H1 (cell line): ENCODE measurements at regions not wholly inside any gene's neighbourhood (a gene's known extent, or its start where the extent isn't known, plus 50 kb on each side); places are given as distances from the start of the nearest gene placed in this dataset.

Experiments
- CTCF ChIA-PET: fragments of 300-600 bp; sonication (Branson Sonifier 250); formaldehyde crosslinking; loops from one replicate; lab custom pipeline; 2021; ENCODE audit not compliant: partially characterized antibody; lab: Charles Lee
- POLR2A ChIA-PET: fragments of 300-600 bp; sonication (Branson Sonifier 250); formaldehyde crosslinking; loops from one replicate; lab custom pipeline; 2021; ENCODE audit warnings: inconsistent platforms; ENCODE audit not compliant: partially characterized antibody; lab: Charles Lee
- DNase-seq, 2 experiments: peaks; one replicate each; pipeline versions ENCODE4 v3.0.0 to v3.0.0-alpha.2; 2010 to 2022; ENCODE audit warnings: low spot score in 2 of 2, low read depth in 1 of 2, mixed read lengths in 1 of 2
- FAIRE-seq: peaks from 2 replicates; lab custom pipeline; 2011; peaks lifted over from hg19 to GRCh38; lab: Jason Lieb, UNC
- H2AFZ ChIP-seq: 2 replicates; pipeline ENCODE4 v1.8.1; 2012; ENCODE audit warnings: low read length, inconsistent platforms
- H2AK5ac ChIP-seq: 2 replicates; pipeline ENCODE4 v1.6.1; 2013; ENCODE audit warnings: low read depth, low read length
- H2BK120ac ChIP-seq: replicated peaks from 2 replicates; pipeline ENCODE3; 2013; ENCODE audit warnings: low read depth, low read length, inconsistent platforms
- H2BK12ac ChIP-seq: 2 replicates; pipeline ENCODE4 v1.6.1; 2013; ENCODE audit warnings: low read depth, low read length
- H2BK15ac ChIP-seq: 2 replicates; pipeline ENCODE4 v1.6.1; 2013; ENCODE audit warnings: low read length
- H2BK20ac ChIP-seq: 2 replicates; pipeline ENCODE4 v1.6.1; 2013; ENCODE audit warnings: low read length
- H2BK5ac ChIP-seq: 2 replicates; pipeline ENCODE4 v1.6.1; 2013; ENCODE audit warnings: low read depth, low read length
- H3K14ac ChIP-seq: 2 replicates; pipeline ENCODE4 v1.6.1; 2013; ENCODE audit warnings: inconsistent platforms; ENCODE audit not compliant: insufficient read length
- H3K18ac ChIP-seq: 2 replicates; pipeline ENCODE4 v1.6.1; 2013; ENCODE audit warnings: low read length; ENCODE audit errors: extremely low read depth
- H3K23ac ChIP-seq: 2 replicates; pipeline ENCODE4 v1.6.1; 2013; ENCODE audit warnings: inconsistent platforms; ENCODE audit not compliant: insufficient read length
- H3K23me2 ChIP-seq: 2 replicates; pipeline ENCODE4 v1.6.1; 2013; ENCODE audit warnings: low read depth, low read length
- H3K27ac ChIP-seq: 2 replicates; pipeline ENCODE4 v1.6.1; 2011; ENCODE audit warnings: low read depth, low read length, inconsistent platforms
- H3K27me3 ChIP-seq, 4 experiments: replicated peaks in 1 of 4; 1 replicate in 1 of 4; 2 replicates in 3 of 4; pipeline versions ENCODE4 v1.6.1 to v1.8.1; 2011 to 2013; ENCODE audit warnings: low read length in 3 of 4, mild to moderate bottlenecking in 3 of 4, inconsistent platforms in 2 of 4, mixed read lengths in 2 of 4, moderate library complexity in 1 of 4; ENCODE audit not compliant: control insufficient read depth in 3 of 4, insufficient read depth in 3 of 4; ENCODE audit errors: extremely low read depth in 1 of 4
- H3K36me3 ChIP-seq, 4 experiments: 2 replicates each; pipeline versions ENCODE4 v1.6.1 to v1.8.1; 2011 to 2013; ENCODE audit warnings: mild to moderate bottlenecking in 4 of 4, low read length in 3 of 4, moderate library complexity in 2 of 4, control low read depth in 1 of 4, inconsistent platforms in 1 of 4; ENCODE audit not compliant: insufficient read depth in 4 of 4, control insufficient read depth in 2 of 4
- H3K4ac ChIP-seq: replicated peaks from 2 replicates; pipeline ENCODE3; 2013; ENCODE audit warnings: low read length, low read depth, mixed read lengths, inconsistent platforms; ENCODE audit not compliant: insufficient read length
- H3K4me1 ChIP-seq, 4 experiments: replicated peaks in 1 of 4; 1 replicate in 1 of 4; 2 replicates in 3 of 4; pipeline versions ENCODE4 v1.6.1 to v1.8.1; 2011 to 2013; ENCODE audit warnings: low read length in 3 of 4, inconsistent platforms in 2 of 4, mixed read lengths in 1 of 4; ENCODE audit not compliant: insufficient read depth in 4 of 4, control insufficient read depth in 3 of 4
- H3K4me2 ChIP-seq, 2 experiments: 2 replicates each; pipeline versions ENCODE4 v1.6.1 to v1.8.1; 2011 to 2013; ENCODE audit warnings: low read depth in 2 of 2, low read length in 2 of 2, control low read depth in 1 of 2, inconsistent platforms in 1 of 2, mild to moderate bottlenecking in 1 of 2; ENCODE audit not compliant: insufficient read depth in 1 of 2
- H3K4me3 ChIP-seq, 4 experiments: fragments of 200-600, 300-600 bp in 1 of 4; sonication (generic), shearing (Covaris generic), sonication (Bioruptor Twin) in 1 of 4; 2 replicates each; pipeline versions ENCODE4 v1.5.1 to v1.8.1; 2011 to 2016; ENCODE audit warnings: low read length in 4 of 4, low read depth in 3 of 4, control low read depth in 2 of 4, inconsistent platforms in 2 of 4, mild to moderate bottlenecking in 2 of 4, mixed read lengths in 1 of 4, moderate library complexity in 1 of 4; ENCODE audit not compliant: insufficient read depth in 2 of 4; ENCODE audit errors: extremely low read depth in 1 of 4
- H3K56ac ChIP-seq: replicated peaks from 2 replicates; pipeline ENCODE3; 2013; ENCODE audit warnings: low read depth, mild to moderate bottlenecking, mixed read lengths, low read length, inconsistent platforms; ENCODE audit not compliant: insufficient read length
- H3K79me1 ChIP-seq: 2 replicates; pipeline ENCODE4 v1.6.1; 2013; ENCODE audit warnings: low read depth, low read length, control low read depth
- H3K79me2 ChIP-seq, 2 experiments: 2 replicates each; pipeline versions ENCODE4 v1.6.1 to v1.8.1; 2012 to 2013; ENCODE audit warnings: low read length in 2 of 2, mild to moderate bottlenecking in 2 of 2, inconsistent platforms in 1 of 2; ENCODE audit not compliant: insufficient read depth in 2 of 2, control insufficient read depth in 1 of 2
- H3K9ac ChIP-seq, 4 experiments: replicated peaks in 1 of 4; 1 replicate in 1 of 4; 2 replicates in 3 of 4; pipeline versions ENCODE4 v1.6.1 to v1.8.1; 2011 to 2013; ENCODE audit warnings: low read depth in 3 of 4, low read length in 3 of 4, control low read depth in 2 of 4, mild to moderate bottlenecking in 2 of 4, moderate library complexity in 2 of 4, inconsistent platforms in 1 of 4; ENCODE audit errors: extremely low read depth in 1 of 4
- H3K9me3 ChIP-seq, 2 experiments: 2 replicates each; pipeline versions ENCODE4 v1.6.1 to v1.8.1; 2012 to 2013; ENCODE audit warnings: mild to moderate bottlenecking in 2 of 2, moderate library complexity in 2 of 2, control low read depth in 1 of 2, inconsistent platforms in 1 of 2, low read depth in 1 of 2, low read length in 1 of 2, mixed read lengths in 1 of 2; ENCODE audit not compliant: insufficient read depth in 2 of 2
- H4K20me1 ChIP-seq, 2 experiments: replicated peaks in 1 of 2; 2 replicates each; pipeline versions ENCODE3 to v1.8.1; 2011 to 2013; ENCODE audit warnings: inconsistent platforms in 2 of 2, low read length in 2 of 2, mild to moderate bottlenecking in 1 of 2; ENCODE audit not compliant: insufficient read depth in 2 of 2, control insufficient read depth in 1 of 2
- H4K5ac ChIP-seq: 2 replicates; pipeline ENCODE4 v1.6.1; 2013; ENCODE audit warnings: low read length, low read depth, mixed read lengths, inconsistent platforms; ENCODE audit not compliant: insufficient read length
- H4K8ac ChIP-seq: 2 replicates; pipeline ENCODE4 v1.8.0; 2013; ENCODE audit warnings: mild to moderate bottlenecking, moderate library complexity, low read length, inconsistent platforms; ENCODE audit not compliant: insufficient read depth; ENCODE audit errors: extremely low read depth
- H4K91ac ChIP-seq: replicated peaks from 2 replicates; pipeline ENCODE3; 2013; ENCODE audit warnings: low read length, mixed read lengths, inconsistent platforms; ENCODE audit not compliant: insufficient read length
- BCL11A ChIP-seq, 2 experiments: IDR thresholded peaks; one replicate each; pipeline ENCODE4 v1.6.1; 2011; ENCODE audit warnings: low read depth in 2 of 2, low read length in 2 of 2, mild to moderate bottlenecking in 2 of 2
- RFX5 ChIP-seq: IDR thresholded peaks from 2 replicates; pipeline ENCODE4 v1.6.1; 2011; ENCODE audit warnings: low read depth, low read length, improper control_type of control experiment, borderline replicate concordance
- TAF7 ChIP-seq: optimal IDR thresholded peaks from 2 replicates; pipeline ENCODE3; 2011; ENCODE audit warnings: low read depth, mild to moderate bottlenecking, inconsistent platforms, low read length, moderate library complexity, borderline replicate concordance
- WGBS, 2 experiments: shearing (Covaris generic) in 1 of 2; methylation state at CpG; one replicate each; pipeline versions ENCODE4 v1.1.6 to v1.1.7; 2013 to 2015; ENCODE audit warnings: low lambda C conversion rate in 2 of 2, mixed read lengths in 2 of 2, inconsistent platforms in 1 of 2, low coverage in 1 of 2, missing lambda C conversion rate in 1 of 2; ENCODE audit not compliant: insufficient replicate concordance in 2 of 2, insufficient coverage in 1 of 2, insufficient read length in 1 of 2; ENCODE audit errors: extremely low coverage in 1 of 2, missing lambda C conversion rate in 1 of 2; 5-methylcytosine and 5-hydroxymethylcytosine counted together

DNA sequence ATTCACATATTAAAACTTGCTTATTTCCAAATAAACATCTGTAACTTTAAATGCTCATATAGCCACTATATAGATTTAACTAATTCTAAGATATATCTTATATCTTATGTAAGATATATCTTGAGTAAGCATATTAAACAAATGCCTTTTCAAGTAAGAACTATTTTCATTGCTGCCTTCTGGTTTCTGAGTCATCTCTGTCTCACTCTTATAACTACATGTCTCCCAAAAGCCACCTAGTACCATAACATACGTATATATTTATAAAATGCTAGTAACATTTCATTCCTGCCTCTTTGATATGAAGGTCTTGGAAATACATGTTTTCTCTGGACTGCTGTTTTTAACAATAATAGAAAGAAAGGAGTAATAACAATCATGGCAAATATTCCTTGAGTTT is 429.5 kb downstream of the DTWD2 start:
- no peak for FAIRE-seq
- ChIA-PET POLR2A (no interaction called here), CTCF (interaction anchor here (1.5 kb wide), 1 partner anchor 101 kb away, joined by 5 read pairs; no protein-coding TSS in a partner anchor)
- Histone ChIP-seq H2BK20ac (no peak overlapping the region), H2BK15ac (no peak overlapping the region), H2BK12ac (no peak overlapping the region), H3K4me3 (no peak overlapping the region), H2AK5ac (no peak overlapping the region), H3K36me3 (no peaks in the 10 kb centered on the region)
- no peak for TF ChIP-seq BCL11A (IDR thresholded peaks at IDR 0.05; ENCODE audit: low read depth in 2 of 2, low read length in 2 of 2)
- no peak for TF ChIP-seq RFX5
- TF ChIP-seq TAF7 = no peak
- TF ChIP-seq, all 59 proteins: peak for 0
- Histone ChIP-seq H3K79me2 (no peaks in the 10 kb centered on the region), H3K9ac (no peak overlapping the region), H3K4me1 (peaks cover 0 to 2% (median 0%) of the 10 kb centered on the region in 4 experiments; a peak in 1 of 7 replicates), H3K4ac (no peak overlapping the region), H3K4me2 (no peak overlapping the region), H4K20me1 (no peaks in the 10 kb centered on the region), H3K9me3 (no peaks in the 10 kb centered on the region), H3K56ac (no peak overlapping the region), H3K14ac (no peak overlapping the region), H3K23ac (no peak overlapping the region), H3K18ac (no peak overlapping the region), H2BK5ac (no peak overlapping the region), H3K27ac (no peak overlapping the region), H4K91ac (no peak overlapping the region), H3K79me1 (no peaks in the 10 kb centered on the region), H3K27me3 (no peaks in the 10 kb centered on the region), H2AFZ (no peak overlapping the region), H3K23me2 (no peaks in the 10 kb centered on the region), H2BK120ac (no peak overlapping the region), H4K5ac (no peak overlapping the region), H4K8ac (no peak overlapping the region)
- WGBS, 2 experiments = 92% methylated on average over 1 of the region's 1 CpG; no CpG with 5 or more reads in 1 of the 2 experiments
- no peak for DNase-seq
